ENCODE measurements at regions not wholly inside any gene's neighbourhood (a gene's known extent, or its start where the extent isn't known, plus 50 kb on each side); places are given as distances from the start of the nearest gene placed in this dataset.

DNA sequence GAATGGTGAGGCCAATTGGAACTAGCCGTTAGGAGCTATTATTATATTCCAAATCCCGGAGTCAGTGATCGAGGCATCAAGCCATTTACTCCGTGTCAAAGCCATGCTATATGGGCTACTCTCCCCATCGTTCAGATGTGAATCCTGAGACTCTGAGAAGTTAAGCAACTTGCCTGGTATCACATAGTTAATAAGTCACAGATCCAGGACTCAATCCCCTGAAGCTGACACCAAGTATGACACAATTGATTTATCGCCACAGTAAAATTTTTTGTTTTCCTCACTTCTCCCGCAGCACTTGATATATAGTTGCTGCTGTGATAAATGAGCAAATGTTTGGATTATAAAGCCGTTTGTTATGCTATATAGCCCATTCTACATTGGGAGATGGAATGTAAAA lies 50.8 kb upstream of the TSHZ2 start:
- Histone ChIP-seq H3K4me1 (no peaks in the 10 kb centered on the region), H3K27me3 (no peaks in the 10 kb centered on the region), H3K36me3 (no peaks in the 10 kb centered on the region), H3K9me3 (no peaks in the 10 kb centered on the region), H3K27ac (no peak overlapping the region), H3K4me3 (no peak overlapping the region)
- intact Hi-C loops (cut with DNase I; ENCODE audit: low total_unique reads) (loop anchor here (5.0 kb wide), 1 partner anchor 1421 kb away; no protein-coding TSS in a partner anchor), in situ Hi-C loops (cut with MboI; ENCODE audit: low pct_ligation_motif_present in 1 of 4, low pct_unique_long_range_greater_than_20kb in 1 of 4, low sequenced_read_pairs in 3 of 4) (no loop called here)
- no peak for DNase-seq
- TF ChIP-seq, protein P1, sequence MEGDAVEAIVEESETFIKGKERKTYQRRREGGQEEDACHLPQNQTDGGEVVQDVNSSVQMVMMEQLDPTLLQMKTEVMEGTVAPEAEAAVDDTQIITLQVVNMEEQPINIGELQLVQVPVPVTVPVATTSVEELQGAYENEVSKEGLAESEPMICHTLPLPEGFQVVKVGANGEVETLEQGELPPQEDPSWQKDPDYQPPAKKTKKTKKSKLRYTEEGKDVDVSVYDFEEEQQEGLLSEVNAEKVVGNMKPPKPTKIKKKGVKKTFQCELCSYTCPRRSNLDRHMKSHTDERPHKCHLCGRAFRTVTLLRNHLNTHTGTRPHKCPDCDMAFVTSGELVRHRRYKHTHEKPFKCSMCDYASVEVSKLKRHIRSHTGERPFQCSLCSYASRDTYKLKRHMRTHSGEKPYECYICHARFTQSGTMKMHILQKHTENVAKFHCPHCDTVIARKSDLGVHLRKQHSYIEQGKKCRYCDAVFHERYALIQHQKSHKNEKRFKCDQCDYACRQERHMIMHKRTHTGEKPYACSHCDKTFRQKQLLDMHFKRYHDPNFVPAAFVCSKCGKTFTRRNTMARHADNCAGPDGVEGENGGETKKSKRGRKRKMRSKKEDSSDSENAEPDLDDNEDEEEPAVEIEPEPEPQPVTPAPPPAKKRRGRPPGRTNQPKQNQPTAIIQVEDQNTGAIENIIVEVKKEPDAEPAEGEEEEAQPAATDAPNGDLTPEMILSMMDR (IDR thresholded peaks at IDR 0.05) = no peak
- no peak for TF ChIP-seq EP300 (IDR thresholded peaks at IDR 0.05; ENCODE audit: low read depth)
- no peak for TF ChIP-seq POLR2A (IDR thresholded peaks at IDR 0.05)
- TF ChIP-seq POLR2AphosphoS5 (IDR thresholded peaks at IDR 0.05) = no peak
- WGBS, 2 donors (ENCODE audit: low coverage in 1 of 2) = 67 to 75% methylated on average over 8 of the region's 8 CpGs

- H3K4me1 ChIP-seq = no peaks in the 10 kb centered on the region
- H3K36me3 ChIP-seq = no peaks in the 10 kb centered on the region
- intact Hi-C loops (cut with DNase I; ENCODE audit: low total_unique reads) = no loop called here
- no peak overlapping the region for H3K4me3 ChIP-seq
- TF ChIP-seq POLR2A (IDR thresholded peaks at IDR 0.05) (no peak), EP300 (IDR thresholded peaks at IDR 0.05; ENCODE audit: low read depth) (no peak), POLR2AphosphoS5 (IDR thresholded peaks at IDR 0.05) (no peak)
- TF ChIP-seq, protein P1 (IDR thresholded peaks at IDR 0.05) = no peak
- DNase-seq = no peak
- in situ Hi-C loops (cut with MboI; ENCODE audit: low pct_ligation_motif_present in 1 of 4, low pct_unique_long_range_greater_than_20kb in 1 of 4, low sequenced_read_pairs in 3 of 4) = no loop called here
- no peak overlapping the region for H3K27ac ChIP-seq
- H3K9me3 ChIP-seq = peaks cover 0 to 5% of the 10 kb centered on the region in 2 donors
- H3K27me3 ChIP-seq = no peaks in the 10 kb centered on the region
- 63 to 100% methylated on average over 1 of the region's 1 CpG for WGBS, 2 donors (ENCODE audit: low coverage in 1 of 2)
These were observed 53.8 kb upstream of the TSHZ2 start for GRCh38 chr20:52918311-52918710.

GRCh38 chr20:52915564-52915963 lies 56.6 kb upstream of the TSHZ2 start:
- peaks cover 0 to 5% of the 10 kb centered on the region in 2 donors for H3K9me3 ChIP-seq
- H3K4me3 ChIP-seq = no peak overlapping the region
- H3K36me3 ChIP-seq = no peaks in the 10 kb centered on the region
- in situ Hi-C loops (cut with MboI; ENCODE audit: low pct_ligation_motif_present in 1 of 4, low pct_unique_long_range_greater_than_20kb in 1 of 4, low sequenced_read_pairs in 3 of 4) = no loop called here
- intact Hi-C loops (cut with DNase I; ENCODE audit: low total_unique reads) = no loop called here
- H3K27ac ChIP-seq = no peak overlapping the region
- no peak for DNase-seq
- no peaks in the 10 kb centered on the region for H3K4me1 ChIP-seq
- 97 to 100% methylated on average over 1 of the region's 1 CpG for WGBS, 2 donors (ENCODE audit: low coverage in 1 of 2)
- no peaks in the 10 kb centered on the region for H3K27me3 ChIP-seq
- TF ChIP-seq POLR2AphosphoS5 (IDR thresholded peaks at IDR 0.05) (no peak), POLR2A (IDR thresholded peaks at IDR 0.05) (no peak), EP300 (IDR thresholded peaks at IDR 0.05; ENCODE audit: low read depth) (no peak)
- TF ChIP-seq, protein P1 (IDR thresholded peaks at IDR 0.05) = no peak

DNA sequence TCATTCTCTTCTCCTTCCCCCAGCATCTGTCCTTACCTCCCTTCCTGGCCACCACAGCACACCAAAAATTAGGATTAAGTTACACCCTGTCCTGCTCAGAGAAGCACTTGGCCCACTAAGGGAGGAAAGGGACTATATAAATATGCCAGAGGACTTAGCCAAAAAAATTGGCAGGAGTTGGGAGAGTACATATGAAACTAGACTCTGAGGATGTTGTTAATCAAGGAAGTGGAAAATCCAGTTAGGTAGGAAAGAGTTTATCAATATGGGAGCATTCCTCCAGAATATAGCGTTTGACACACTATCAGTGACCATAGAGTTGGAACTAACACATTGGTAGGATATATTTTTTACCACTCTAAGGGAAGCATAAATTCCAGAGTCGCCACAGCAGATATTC lies 57.3 kb upstream of the TSHZ2 start:
- TF ChIP-seq, protein P1 (IDR thresholded peaks at IDR 0.05) = no peak
- TF ChIP-seq POLR2AphosphoS5 (IDR thresholded peaks at IDR 0.05) (no peak), POLR2A (IDR thresholded peaks at IDR 0.05) (no peak), EP300 (IDR thresholded peaks at IDR 0.05; ENCODE audit: low read depth) (no peak)
- Histone ChIP-seq H3K36me3 (no peaks in the 10 kb centered on the region), H3K27ac (no peak overlapping the region), H3K9me3 (peaks cover 0 to 5% of the 10 kb centered on the region in 2 donors), H3K4me1 (no peaks in the 10 kb centered on the region), H3K27me3 (no peaks in the 10 kb centered on the region), H3K4me3 (no peak overlapping the region)
- intact Hi-C loops (cut with DNase I; ENCODE audit: low total_unique reads) = no loop called here
- whole genome bisulfite sequencing, 2 donors (ENCODE audit: low coverage in 1 of 2) = 50 to 76% methylated on average over 2 of the region's 2 CpGs
- in situ Hi-C loops (cut with MboI; ENCODE audit: low pct_ligation_motif_present in 1 of 4, low pct_unique_long_range_greater_than_20kb in 1 of 4, low sequenced_read_pairs in 3 of 4) = no loop called here
- no peak for DNase-seq
